Activated naive CD8-positive, alpha-beta T cell treated with anti-CD3 and anti-CD28 coated beads, Interleukin-2, amount 10 ng/mL, durations not matched to agents 7 days and 5 days (primary cell): ENCODE measurements at regions not wholly inside any gene's neighbourhood (a gene's known extent, or its start where the extent isn't known, plus 50 kb on each side); places are given as distances from the start of the nearest gene placed in this dataset.

Experiments used
- ATAC-seq: fragments of 150-1000 bp; cut with Tn5 transposase; one replicate; pipeline ENCODE4 v1.10.0; 2021; ENCODE audit warnings: low read depth, moderate library complexity
- POLR2A ChIA-PET: fragments of 350-600 bp; sonication (Branson Sonifier 250); formaldehyde crosslinking; loops from one replicate; lab custom pipeline; 2021; ENCODE audit warnings: antibody characterized with exemption; lab: Charles Lee
- DNase-seq: peaks from one replicate; pipeline ENCODE4 v3.0.0; 2021
- H3K27ac Mint-ChIP-seq: one replicate; pipeline ENCODE4 v1.8.0; 2022; ENCODE audit warnings: mild to moderate bottlenecking, mixed read lengths
- H3K27me3 Mint-ChIP-seq: one replicate; pipeline ENCODE4 v1.8.0; 2022; ENCODE audit warnings: mild to moderate bottlenecking, moderate library complexity, mixed read lengths
- H3K36me3 Mint-ChIP-seq: one replicate; pipeline ENCODE4 v1.8.0; 2021; ENCODE audit warnings: mild to moderate bottlenecking, mixed read lengths
- H3K4me1 Mint-ChIP-seq: one replicate; pipeline ENCODE4 v1.8.0; 2021; ENCODE audit warnings: mixed read lengths
- H3K4me3 Mint-ChIP-seq: one replicate; pipeline ENCODE4 v1.8.0; 2022; ENCODE audit warnings: mild to moderate bottlenecking, moderate library complexity, mixed read lengths
- H3K9me3 Mint-ChIP-seq: one replicate; pipeline ENCODE4 v1.8.0; 2021; ENCODE audit warnings: mixed read lengths

DNA sequence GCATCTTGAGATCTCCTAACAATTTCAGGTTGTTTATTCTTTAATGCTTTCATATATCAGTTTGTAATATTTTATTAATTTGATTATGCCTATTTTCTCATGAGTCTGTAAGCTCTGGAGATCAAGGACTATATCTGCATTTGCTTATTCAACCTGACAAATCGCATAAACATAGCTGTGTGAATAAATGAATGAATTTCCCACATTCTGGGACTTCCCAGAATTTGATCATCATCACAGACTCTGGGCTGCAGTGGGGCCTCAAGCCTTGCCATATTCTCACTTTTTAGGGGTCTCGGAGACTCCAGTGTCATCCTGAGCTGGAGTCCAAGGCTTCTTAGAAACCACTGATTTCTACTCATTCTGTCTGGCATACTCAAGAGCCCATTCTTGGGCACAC lies 180.5 kb downstream of the DAD1 start:
- Mint-ChIP-seq H3K27ac (no peak overlapping the region), H3K4me1 (no peaks in the 10 kb centered on the region), H3K36me3 (no peaks in the 10 kb centered on the region), H3K4me3 (no peak overlapping the region), H3K27me3 (no peaks in the 10 kb centered on the region), H3K9me3 (no peaks in the 10 kb centered on the region)
- no peak for ATAC-seq
- POLR2A ChIA-PET = no interaction called here
- no peak for DNase-seq

GRCh38 chr14:22407033-22407432 lies 182.0 kb downstream of the DAD1 start:
- ATAC-seq = no peak
- no peak overlapping the region for H3K4me3 Mint-ChIP-seq

GRCh38 chr14:22405201-22405600 lies 183.8 kb downstream of the DAD1 start:
- Mint-ChIP-seq H3K36me3 (no peaks in the 10 kb centered on the region), H3K4me3 (no peak overlapping the region), H3K27me3 (no peaks in the 10 kb centered on the region), H3K4me1 (no peaks in the 10 kb centered on the region), H3K27ac (no peak overlapping the region), H3K9me3 (no peaks in the 10 kb centered on the region)
- ATAC-seq (no peak), DNase-seq (no peak)
- POLR2A ChIA-PET = no interaction called here

More at GRCh38 chr14:22407033-22407432, 182.0 kb downstream of the DAD1 start:
- H3K27ac Mint-ChIP-seq = no peak overlapping the region
- H3K36me3 Mint-ChIP-seq = no peaks in the 10 kb centered on the region
- H3K27me3 Mint-ChIP-seq = no peaks in the 10 kb centered on the region
- no peaks in the 10 kb centered on the region for H3K9me3 Mint-ChIP-seq
- no peak for DNase-seq
- POLR2A ChIA-PET = no interaction called here
- no peaks in the 10 kb centered on the region for H3K4me1 Mint-ChIP-seq

DNA sequence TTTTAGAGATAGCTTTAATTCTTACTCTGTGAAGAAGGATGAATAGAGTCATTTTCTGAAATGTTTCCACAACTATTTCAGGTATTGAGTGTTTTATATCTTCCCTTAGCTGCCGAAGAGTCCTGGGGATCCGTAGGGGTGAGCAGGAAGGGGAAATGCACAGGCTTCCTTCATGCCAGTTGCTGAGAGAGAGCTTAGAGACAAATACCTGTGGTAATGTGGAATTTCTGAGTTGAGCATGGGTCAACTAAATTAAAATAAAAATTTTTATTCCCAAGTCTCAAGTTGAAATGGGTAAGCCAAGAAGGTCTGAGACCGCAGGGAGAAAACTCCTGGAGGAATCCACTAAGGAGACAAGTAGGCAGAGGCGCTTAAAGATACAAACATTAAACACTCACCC lies 185.7 kb downstream of the DAD1 start:
- DNase-seq = no peak
- no peaks in the 10 kb centered on the region for H3K36me3 Mint-ChIP-seq
- H3K27ac Mint-ChIP-seq = no peak overlapping the region
- no peak for ATAC-seq
- H3K4me3 Mint-ChIP-seq = no peak overlapping the region
- H3K27me3 Mint-ChIP-seq = no peaks in the 10 kb centered on the region
- POLR2A ChIA-PET = no interaction called here
- H3K9me3 Mint-ChIP-seq = no peaks in the 10 kb centered on the region
- H3K4me1 Mint-ChIP-seq = no peaks in the 10 kb centered on the region

GRCh38 chr14:22400655-22401259 lies 188.3 kb downstream of the DAD1 start:
- no peak overlapping the region for H3K4me3 Mint-ChIP-seq
- no peaks in the 10 kb centered on the region for H3K36me3 Mint-ChIP-seq
- ATAC-seq (no peak), DNase-seq (no peak)
- POLR2A ChIA-PET = no interaction called here
- H3K9me3 Mint-ChIP-seq = no peaks in the 10 kb centered on the region
- H3K4me1 Mint-ChIP-seq = no peaks in the 10 kb centered on the region
- no peaks in the 10 kb centered on the region for H3K27me3 Mint-ChIP-seq
- no peak overlapping the region for H3K27ac Mint-ChIP-seq

DNA sequence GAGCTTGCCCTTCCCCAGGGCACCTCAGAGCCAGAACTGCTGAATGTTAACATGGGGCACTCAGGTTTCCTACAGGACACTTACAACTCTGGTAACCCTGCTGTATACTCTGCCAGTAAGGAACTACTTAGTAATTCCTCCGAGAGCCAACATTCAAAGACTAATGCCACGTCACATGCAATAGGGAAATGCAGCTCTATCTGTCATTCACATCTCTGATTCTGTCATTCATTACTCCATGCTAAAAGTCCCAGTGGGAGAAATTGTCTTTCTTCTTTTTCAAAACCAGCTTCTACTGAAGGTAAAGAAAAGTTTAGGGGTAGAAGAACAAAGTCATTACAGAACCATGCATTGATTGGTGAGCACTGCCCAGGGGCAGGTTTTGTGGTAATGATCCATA lies 189.2 kb downstream of the DAD1 start:
- Mint-ChIP-seq H3K4me1 (no peaks in the 10 kb centered on the region), H3K4me3 (no peak overlapping the region), H3K36me3 (no peaks in the 10 kb centered on the region), H3K27ac (no peak overlapping the region), H3K27me3 (no peaks in the 10 kb centered on the region), H3K9me3 (no peaks in the 10 kb centered on the region)
- DNase-seq = no peak
- POLR2A ChIA-PET = no interaction called here
- no peak for ATAC-seq

- Mint-ChIP-seq H3K4me3 (no peak overlapping the region), H3K27me3 (no peaks in the 10 kb centered on the region), H3K4me1 (no peaks in the 10 kb centered on the region), H3K27ac (no peak overlapping the region), H3K36me3 (no peaks in the 10 kb centered on the region), H3K9me3 (no peaks in the 10 kb centered on the region)
- POLR2A ChIA-PET = no interaction called here
- DNase-seq (no peak), ATAC-seq (no peak)
Observed at GRCh38 chr14:22397221-22397737, 191.7 kb downstream of the DAD1 start.

- H3K4me3 Mint-ChIP-seq = no peak overlapping the region
- H3K36me3 Mint-ChIP-seq = no peaks in the 10 kb centered on the region
- POLR2A ChIA-PET = no interaction called here
- no peaks in the 10 kb centered on the region for H3K9me3 Mint-ChIP-seq
- DNase-seq (no peak), ATAC-seq (no peak)
- no peaks in the 10 kb centered on the region for H3K4me1 Mint-ChIP-seq
- no peaks in the 10 kb centered on the region for H3K27me3 Mint-ChIP-seq
- H3K27ac Mint-ChIP-seq = no peak overlapping the region
Observed at GRCh38 chr14:22395803-22396202, 193.2 kb downstream of the DAD1 start.

- Mint-ChIP-seq H3K36me3 (no peaks in the 10 kb centered on the region), H3K4me3 (no peak overlapping the region), H3K27ac (no peak overlapping the region), H3K4me1 (no peaks in the 10 kb centered on the region), H3K27me3 (no peaks in the 10 kb centered on the region), H3K9me3 (no peaks in the 10 kb centered on the region)
- POLR2A ChIA-PET = no interaction called here
- DNase-seq = no peak
- no peak for ATAC-seq
Observed at GRCh38 chr14:22394616-22395015, 194.4 kb downstream of the DAD1 start.

GRCh38 chr14:22393796-22394195 lies 195.2 kb downstream of the DAD1 start:
- POLR2A ChIA-PET = no interaction called here
- H3K4me3 Mint-ChIP-seq = no peak overlapping the region
- H3K27me3 Mint-ChIP-seq = no peaks in the 10 kb centered on the region
- ATAC-seq (no peak), DNase-seq (no peak)
- H3K27ac Mint-ChIP-seq = no peak overlapping the region
- no peaks in the 10 kb centered on the region for H3K9me3 Mint-ChIP-seq
- no peaks in the 10 kb centered on the region for H3K4me1 Mint-ChIP-seq
- no peaks in the 10 kb centered on the region for H3K36me3 Mint-ChIP-seq

DNA sequence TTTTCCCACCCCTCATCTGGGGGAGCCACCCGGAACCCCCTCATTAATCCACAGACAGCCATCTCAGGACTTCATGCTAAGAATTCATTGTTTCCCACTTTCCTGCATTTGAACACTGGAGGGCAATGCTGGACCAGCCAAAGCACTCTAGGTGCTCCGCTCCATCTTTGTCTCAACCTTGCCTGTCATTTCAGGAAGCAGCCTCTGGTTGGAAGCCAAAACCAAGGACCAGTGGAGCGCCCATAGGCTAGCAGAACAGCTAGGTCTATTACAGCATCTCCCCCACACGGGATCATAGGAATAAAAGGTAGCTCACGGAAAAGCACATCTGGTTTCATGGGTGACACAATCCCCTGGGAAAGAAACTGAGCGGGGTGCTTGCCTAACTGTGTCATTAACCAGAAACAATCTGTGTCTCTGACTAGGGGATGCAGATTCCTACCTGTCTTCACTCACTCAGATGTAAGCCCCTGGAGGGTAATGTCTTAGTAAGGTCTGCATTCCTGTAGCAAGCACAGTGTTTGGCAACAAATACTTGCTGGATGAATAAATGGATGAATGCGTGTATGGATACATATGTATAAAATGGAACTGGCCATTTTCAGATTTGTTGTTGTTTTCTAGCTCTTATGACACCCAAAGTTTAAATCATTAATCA lies 197.0 kb downstream of the DAD1 start:
- Mint-ChIP-seq H3K4me3 (no peak overlapping the region), H3K27ac (no peak overlapping the region), H3K36me3 (no peaks in the 10 kb centered on the region), H3K4me1 (no peaks in the 10 kb centered on the region), H3K27me3 (no peaks in the 10 kb centered on the region), H3K9me3 (no peaks in the 10 kb centered on the region)
- ATAC-seq = no peak
- DNase-seq = no peak
- POLR2A ChIA-PET = no interaction called here

GRCh38 chr14:22390824-22391461 lies 198.1 kb downstream of the DAD1 start:
- H3K9me3 Mint-ChIP-seq = no peaks in the 10 kb centered on the region
- H3K4me1 Mint-ChIP-seq = no peaks in the 10 kb centered on the region
- DNase-seq (no peak), ATAC-seq (no peak)
- H3K36me3 Mint-ChIP-seq = no peaks in the 10 kb centered on the region
- H3K27ac Mint-ChIP-seq = no peak overlapping the region
- H3K4me3 Mint-ChIP-seq = no peak overlapping the region
- no peaks in the 10 kb centered on the region for H3K27me3 Mint-ChIP-seq
- POLR2A ChIA-PET = no interaction called here

- no peaks in the 10 kb centered on the region for H3K27me3 Mint-ChIP-seq
- H3K9me3 Mint-ChIP-seq = no peaks in the 10 kb centered on the region
- no peak overlapping the region for H3K27ac Mint-ChIP-seq
- no peak overlapping the region for H3K4me3 Mint-ChIP-seq
- DNase-seq (no peak), ATAC-seq (no peak)
- POLR2A ChIA-PET = no interaction called here
- H3K36me3 Mint-ChIP-seq = no peaks in the 10 kb centered on the region
- no peaks in the 10 kb centered on the region for H3K4me1 Mint-ChIP-seq
Observed at GRCh38 chr14:22390195-22390594, 198.8 kb downstream of the DAD1 start.
